HCT116 (cell line): ENCODE measurements at regions not wholly inside any gene's neighbourhood (a gene's known extent, or its start where the extent isn't known, plus 50 kb on each side); places are given as distances from the start of the nearest gene placed in this dataset.

Experiments
- ATAC-seq: fragments of 200-7000 bp; cut with Tn5 transposase; 2 replicates; pipeline ENCODE4 v1.9.1; 2020; ENCODE audit warnings: mild to moderate bottlenecking, moderate library complexity
- BruUV-seq: library from RNA; stranded (reverse); fragments of 400-500 nt; replicated peaks from 2 replicates; lab custom pipeline; 2021; lab: Mats Ljungman, UMichigan
- CTCF ChIA-PET: fragments of 300-600 bp; sonication (Branson Sonifier 250); formaldehyde crosslinking; loops from one replicate; lab custom pipeline; 2021; ENCODE audit warnings: antibody characterized with exemption; lab: Charles Lee
- POLR2A ChIA-PET: fragments of 300-600, 350-600 bp; sonication (Branson Sonifier 250); formaldehyde crosslinking; loops from one replicate; lab custom pipeline; 2021; ENCODE audit warnings: antibody characterized with exemption; lab: Charles Lee
- RAD21 ChIA-PET, 2 experiments: fragments of 300-600 bp; sonication (Branson Sonifier 250); formaldehyde crosslinking; loops; one replicate each; lab custom pipeline; 2023; ENCODE audit warnings: low total read pairs in 2 of 2; ENCODE audit not compliant: uncharacterized antibody in 2 of 2, unreplicated experiment in 2 of 2, low non-redundant PET in 1 of 2; lab: Charles Lee
- DNase-seq: peaks from one replicate; pipeline ENCODE4 v3.0.0-alpha.2; 2010; ENCODE audit warnings: low read depth, low spot score
- H2AFZ ChIP-seq: fragments of 200-600 bp; shearing (Covaris generic), sonication (generic); 2 replicates; pipeline ENCODE4 v1.6.1; 2017; ENCODE audit warnings: low read depth, mixed run types, mixed read lengths, antibody characterized with exemption, low read length; ENCODE audit not compliant: poor library complexity, severe bottlenecking
- H3K27ac ChIP-seq: 2 replicates; pipeline ENCODE4 v1.5.1; 2012; ENCODE audit warnings: low read depth, low read length
- H3K27me3 ChIP-seq: fragments of 200-600 bp; sonication (generic); 2 replicates; pipeline ENCODE4 v1.6.1; 2016; ENCODE audit warnings: mixed run types, low read length, mixed read lengths; ENCODE audit not compliant: insufficient read depth
- H3K36me3 ChIP-seq, 2 experiments: fragments of 200-500 bp in 1 of 2; fragments of 200-600 bp in 1 of 2; sonication (Bioruptor generic) in 1 of 2; sonication (generic) in 1 of 2; 2 replicates each; pipeline versions ENCODE4 v1.5.1 to v1.6.1; 2014 to 2016; ENCODE audit warnings: low read length in 2 of 2, inconsistent platforms in 1 of 2, mixed read lengths in 1 of 2, mixed run types in 1 of 2; ENCODE audit not compliant: insufficient read depth in 2 of 2, control insufficient read depth in 1 of 2
- H3K4me1 ChIP-seq, 2 experiments: fragments of 200-600 bp in 1 of 2; sonication (generic) in 1 of 2; 2 replicates each; pipeline versions ENCODE4 v1.5.1 to v1.6.1; 2012 to 2017; ENCODE audit warnings: low read length in 2 of 2, inconsistent platforms in 1 of 2, mild to moderate bottlenecking in 1 of 2, mixed read lengths in 1 of 2, mixed run types in 1 of 2, moderate library complexity in 1 of 2; ENCODE audit not compliant: insufficient read depth in 2 of 2, control insufficient read depth in 1 of 2
- H3K4me2 ChIP-seq: fragments of 200-600 bp; sonication (generic); 2 replicates; pipeline ENCODE4 v1.6.1; 2017; ENCODE audit warnings: mixed run types, low read length, mixed read lengths
- H3K4me3 ChIP-seq, 2 experiments: fragments of 200-600 bp in 1 of 2; sonication (generic) in 1 of 2; replicated peaks in 1 of 2; 2 replicates each; pipeline ENCODE4 v1.5.1; 2011 to 2016; ENCODE audit warnings: low read length in 2 of 2, control low read depth in 1 of 2, low read depth in 1 of 2, mild to moderate bottlenecking in 1 of 2, mixed read lengths in 1 of 2, mixed run types in 1 of 2
- H3K79me2 ChIP-seq: fragments of 200-600 bp; sonication (generic); 2 replicates; pipeline ENCODE4 v1.6.1; 2017; ENCODE audit warnings: mild to moderate bottlenecking, mixed run types, low read length, moderate library complexity, mixed read lengths; ENCODE audit not compliant: insufficient read depth
- H3K9ac ChIP-seq: fragments of 200-600 bp; sonication (generic); 2 replicates; pipeline ENCODE4 v1.6.1; 2016; ENCODE audit warnings: low read length, mixed read lengths
- H3K9me2 ChIP-seq: fragments of 200-600 bp; sonication (generic), shearing (Covaris generic); 2 replicates; pipeline ENCODE4 v1.6.1; 2017; ENCODE audit warnings: mixed run types, mild to moderate bottlenecking, moderate library complexity; ENCODE audit not compliant: insufficient read depth
- H3K9me3 ChIP-seq, 2 experiments: fragments of 200-500 bp in 1 of 2; fragments of 200-600 bp in 1 of 2; sonication (Bioruptor generic) in 1 of 2; sonication (generic) in 1 of 2; 2 replicates each; pipeline ENCODE4 v1.6.1; 2014 to 2017; ENCODE audit warnings: low read length in 2 of 2, mixed read lengths in 2 of 2, inconsistent platforms in 1 of 2, low read depth in 1 of 2, mild to moderate bottlenecking in 1 of 2, mixed run types in 1 of 2, moderate library complexity in 1 of 2; ENCODE audit not compliant: control insufficient read depth in 1 of 2, insufficient read depth in 1 of 2
- H4K20me1 ChIP-seq: fragments of 200-600 bp; sonication (generic), shearing (Covaris generic); 2 replicates; pipeline ENCODE4 v1.6.1; 2017; ENCODE audit warnings: mixed run types, mild to moderate bottlenecking, moderate library complexity; ENCODE audit not compliant: insufficient read depth
- ATF3 ChIP-seq: IDR thresholded peaks from 2 replicates; pipeline ENCODE4 v1.6.1; 2012
- CBX3 ChIP-seq: IDR thresholded peaks from 2 replicates; pipeline ENCODE4 v1.6.1; 2012; ENCODE audit warnings: low read depth
- CEBPB ChIP-seq: IDR thresholded peaks from 2 replicates; pipeline ENCODE4 v1.6.1; 2012; ENCODE audit warnings: low read depth
- EGR1 ChIP-seq: IDR thresholded peaks from 2 replicates; pipeline ENCODE4 v1.6.1; 2012; ENCODE audit warnings: low read depth
- EZH2 ChIP-seq: fragments of 200-600 bp; sonication (generic); IDR thresholded peaks from 2 replicates; pipeline ENCODE4 v1.6.1; 2017; ENCODE audit warnings: antibody characterized with exemption, mixed run types
- EZH2phosphoT487 ChIP-seq: fragments of 200-600 bp; IDR thresholded peaks from 2 replicates; pipeline ENCODE4 v1.6.1; 2018; ENCODE audit warnings: antibody characterized with exemption, borderline replicate concordance
- POLR2AphosphoS5 ChIP-seq: IDR thresholded peaks from 2 replicates; pipeline ENCODE4 v1.6.1; 2011; ENCODE audit warnings: mild to moderate bottlenecking, low read depth, low read length, moderate library complexity
- RAD21 ChIP-seq: IDR thresholded peaks from 2 replicates; pipeline ENCODE4 v1.6.1; 2012; ENCODE audit warnings: low read depth, mild to moderate bottlenecking
- REST ChIP-seq: IDR thresholded peaks from 2 replicates; pipeline ENCODE4 v1.6.1; 2012; ENCODE audit warnings: low read depth
- TCF7L2 ChIP-seq: IDR thresholded peaks from 2 replicates; pipeline ENCODE4 v1.7.0; 2011; ENCODE audit warnings: borderline replicate concordance, inconsistent platforms; ENCODE audit not compliant: insufficient read depth, insufficient read length; ENCODE audit errors: extremely low read depth
- ZBTB33 ChIP-seq: IDR thresholded peaks from 2 replicates; pipeline ENCODE4 v1.6.1; 2011; ENCODE audit warnings: mild to moderate bottlenecking, low read length, moderate library complexity; ENCODE audit not compliant: insufficient replicate concordance; ENCODE audit errors: extremely low read depth
- ZNF274 ChIP-seq: fragments of 200-500 bp; sonication (Bioruptor generic); IDR thresholded peaks from 2 replicates; pipeline ENCODE4 v1.6.1; 2014; ENCODE audit warnings: mild to moderate bottlenecking, low read depth, low read length, inconsistent platforms
- intact Hi-C: fragments of 100-400 bp; cut with micrococcal nuclease; formaldehyde crosslinking; loops from 2 replicates; pipeline ENCODE4 v1.10.0; 2022

GRCh38 chr2:138329591-138329990, 172.0 kb upstream of the SPOPL start:
- no peaks in the 10 kb centered on the region for H3K36me3 ChIP-seq
- no peaks in the 10 kb centered on the region for H3K27me3 ChIP-seq
- no peak overlapping the region for H3K4me3 ChIP-seq
- intact Hi-C loops, result no loop called here
- no peaks in the 10 kb centered on the region for H4K20me1 ChIP-seq
- no peak overlapping the region for H3K4me2 ChIP-seq
- no peak overlapping the region for H3K9ac ChIP-seq
- no peaks in the 10 kb centered on the region for H3K79me2 ChIP-seq
- no peak overlapping the region for H3K27ac ChIP-seq
- ChIA-PET RAD21 (no interaction called here), CTCF (no interaction called here), POLR2A (no interaction called here)
- ATAC-seq (no peak), DNase-seq (no peak)
- no TSS peak for BruUV-seq
- no peaks in the 10 kb centered on the region for H3K9me2 ChIP-seq
- H3K4me1 ChIP-seq, result no peaks in the 10 kb centered on the region
- no peaks in the 10 kb centered on the region for H3K9me3 ChIP-seq
- TF ChIP-seq REST, result no peak
- no peak for TF ChIP-seq ZNF274
- TF ChIP-seq ATF3, result no peak
- TF ChIP-seq POLR2AphosphoS5, result no peak
- no peak for TF ChIP-seq EZH2
- no peak for TF ChIP-seq TCF7L2
- TF ChIP-seq ZBTB33, result no peak
- no peak for TF ChIP-seq RAD21
- TF ChIP-seq CBX3, result no peak
- TF ChIP-seq CEBPB, result no peak
- no peak for TF ChIP-seq EZH2phosphoT487
- no peak for TF ChIP-seq EGR1
- TF ChIP-seq, all 23 proteins: peak for 0
- H2AFZ ChIP-seq, result no peak overlapping the region
